Lower leg skin (tissue), 3 donors: ENCODE measurements at regions not wholly inside any gene's neighbourhood (a gene's known extent, or its start where the extent isn't known, plus 50 kb on each side); places are given as distances from the start of the nearest gene placed in this dataset.

ENCODE experiments used
- POLR2A ChIP-seq, 2 donors: fragments of 450-650 bp; IDR thresholded peaks; one replicate each; pipeline ENCODE4 v1.6.1; 2016 to 2017; ENCODE audit warnings: antibody characterized with exemption in 2 of 2, mild to moderate bottlenecking in 1 of 2, moderate library complexity in 1 of 2
- TF ChIP-seq, protein P1 (sequence below), 3 donors: fragments of 450-650 bp; IDR thresholded peaks; one replicate each; pipeline ENCODE4 v1.5.1; 2016; ENCODE audit warnings: antibody characterized with exemption in 3 of 3, mild to moderate bottlenecking in 3 of 3, moderate library complexity in 2 of 3

DNA sequence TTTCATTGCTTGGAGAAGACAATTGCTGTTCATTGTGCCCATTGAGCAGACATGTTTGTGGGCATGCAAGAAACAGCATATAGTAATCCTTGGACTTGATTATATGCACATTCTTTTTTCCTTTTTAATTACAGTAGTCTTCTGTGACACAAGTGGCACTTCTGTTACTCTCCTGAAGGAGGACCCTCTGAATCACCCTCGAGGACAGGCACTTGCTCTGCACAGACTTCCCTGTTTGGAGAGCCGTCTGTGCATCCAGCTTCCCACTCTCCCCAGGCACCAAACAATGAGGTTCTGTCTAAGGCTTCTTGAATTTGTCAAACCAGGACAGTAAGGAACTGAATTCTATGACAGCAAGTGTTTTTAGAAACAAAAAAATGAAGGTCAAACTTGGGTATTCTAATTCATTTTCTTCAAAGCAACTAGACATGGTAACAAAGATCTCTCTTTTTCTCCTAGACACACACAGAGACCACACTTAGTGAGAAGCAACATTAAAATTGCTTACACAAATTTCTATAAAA, 844.6 kb upstream of the ID2 start:
- TF ChIP-seq, protein P1, sequence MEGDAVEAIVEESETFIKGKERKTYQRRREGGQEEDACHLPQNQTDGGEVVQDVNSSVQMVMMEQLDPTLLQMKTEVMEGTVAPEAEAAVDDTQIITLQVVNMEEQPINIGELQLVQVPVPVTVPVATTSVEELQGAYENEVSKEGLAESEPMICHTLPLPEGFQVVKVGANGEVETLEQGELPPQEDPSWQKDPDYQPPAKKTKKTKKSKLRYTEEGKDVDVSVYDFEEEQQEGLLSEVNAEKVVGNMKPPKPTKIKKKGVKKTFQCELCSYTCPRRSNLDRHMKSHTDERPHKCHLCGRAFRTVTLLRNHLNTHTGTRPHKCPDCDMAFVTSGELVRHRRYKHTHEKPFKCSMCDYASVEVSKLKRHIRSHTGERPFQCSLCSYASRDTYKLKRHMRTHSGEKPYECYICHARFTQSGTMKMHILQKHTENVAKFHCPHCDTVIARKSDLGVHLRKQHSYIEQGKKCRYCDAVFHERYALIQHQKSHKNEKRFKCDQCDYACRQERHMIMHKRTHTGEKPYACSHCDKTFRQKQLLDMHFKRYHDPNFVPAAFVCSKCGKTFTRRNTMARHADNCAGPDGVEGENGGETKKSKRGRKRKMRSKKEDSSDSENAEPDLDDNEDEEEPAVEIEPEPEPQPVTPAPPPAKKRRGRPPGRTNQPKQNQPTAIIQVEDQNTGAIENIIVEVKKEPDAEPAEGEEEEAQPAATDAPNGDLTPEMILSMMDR (IDR thresholded peaks at IDR 0.05) = no peak
- TF ChIP-seq POLR2A (IDR thresholded peaks at IDR 0.05) = no peak
